IPS-20b (cell line): ENCODE measurements at regions not wholly inside any gene's neighbourhood (a gene's known extent, or its start where the extent isn't known, plus 50 kb on each side); places are given as distances from the start of the nearest gene placed in this dataset.

Source experiments
- H3K27ac ChIP-seq: one replicate; pipeline ENCODE4 v1.5.1; 2013; ENCODE audit warnings: low read length
- H3K27me3 ChIP-seq: 2 replicates; pipeline ENCODE4 v1.6.1; 2013; ENCODE audit warnings: mild to moderate bottlenecking, low read length, inconsistent platforms; ENCODE audit not compliant: insufficient read depth
- H3K36me3 ChIP-seq: 2 replicates; pipeline ENCODE4 v1.6.1; 2013; ENCODE audit warnings: low read depth, mild to moderate bottlenecking, inconsistent platforms, low read length, moderate library complexity; ENCODE audit not compliant: insufficient read depth
- H3K4me1 ChIP-seq: 2 replicates; pipeline ENCODE4 v1.6.1; 2013; ENCODE audit warnings: mild to moderate bottlenecking, control low read depth, inconsistent platforms, low read length, moderate library complexity; ENCODE audit not compliant: insufficient read depth
- H3K4me3 ChIP-seq: 2 replicates; pipeline ENCODE4 v1.5.1; 2013; ENCODE audit warnings: mild to moderate bottlenecking, low read length, inconsistent platforms
- H3K9ac ChIP-seq: 2 replicates; pipeline ENCODE4 v1.6.1; 2013; ENCODE audit warnings: low read depth, mild to moderate bottlenecking, inconsistent platforms, low read length, moderate library complexity
- H3K9me3 ChIP-seq: 2 replicates; pipeline ENCODE4 v1.6.1; 2013; ENCODE audit warnings: mild to moderate bottlenecking, low read depth, low read length, inconsistent platforms; ENCODE audit not compliant: insufficient read depth

- Histone ChIP-seq H3K4me1 (no peaks in the 10 kb centered on the region), H3K4me3 (no peak overlapping the region), H3K36me3 (no peaks in the 10 kb centered on the region), H3K27ac (no peak overlapping the region), H3K27me3 (no peaks in the 10 kb centered on the region), H3K9ac (no peak overlapping the region), H3K9me3 (no peaks in the 10 kb centered on the region)
Measured at GRCh38 chr18:22783245-22783644, 149.9 kb upstream of the RBBP8 start.

- H3K27me3 ChIP-seq, result no peaks in the 10 kb centered on the region
- H3K4me3 ChIP-seq, result no peak overlapping the region
- H3K4me1 ChIP-seq, result no peaks in the 10 kb centered on the region
- no peaks in the 10 kb centered on the region for H3K36me3 ChIP-seq
- no peaks in the 10 kb centered on the region for H3K9me3 ChIP-seq
- H3K27ac ChIP-seq, result no peak overlapping the region
- H3K9ac ChIP-seq, result no peak overlapping the region
Measured at GRCh38 chr18:22783662-22784076, 149.5 kb upstream of the RBBP8 start.

- H3K27ac ChIP-seq, result no peak overlapping the region
- no peaks in the 10 kb centered on the region for H3K4me1 ChIP-seq
- no peaks in the 10 kb centered on the region for H3K27me3 ChIP-seq
- no peaks in the 10 kb centered on the region for H3K36me3 ChIP-seq
- H3K4me3 ChIP-seq, result no peak overlapping the region
- H3K9ac ChIP-seq, result no peak overlapping the region
- no peaks in the 10 kb centered on the region for H3K9me3 ChIP-seq
Measured at GRCh38 chr18:22789052-22789451, 144.1 kb upstream of the RBBP8 start.

- Histone ChIP-seq H3K27me3 (no peaks in the 10 kb centered on the region), H3K36me3 (no peaks in the 10 kb centered on the region), H3K9ac (no peak overlapping the region), H3K9me3 (no peaks in the 10 kb centered on the region), H3K4me3 (no peak overlapping the region), H3K27ac (no peak overlapping the region), H3K4me1 (no peaks in the 10 kb centered on the region)
Measured at GRCh38 chr18:22789600-22789999, 143.5 kb upstream of the RBBP8 start.

GRCh38 chr18:22790545-22791309, 142.4 kb upstream of the RBBP8 start:
- Histone ChIP-seq H3K9ac (no peak overlapping the region), H3K36me3 (no peaks in the 10 kb centered on the region), H3K4me3 (no peak overlapping the region), H3K4me1 (no peaks in the 10 kb centered on the region), H3K9me3 (no peaks in the 10 kb centered on the region), H3K27me3 (no peaks in the 10 kb centered on the region), H3K27ac (no peak overlapping the region)

GRCh38 chr18:22791310-22791610, 141.9 kb upstream of the RBBP8 start:
- Histone ChIP-seq H3K27ac (no peak overlapping the region), H3K9ac (no peak overlapping the region), H3K27me3 (no peaks in the 10 kb centered on the region), H3K4me3 (no peak overlapping the region), H3K4me1 (no peaks in the 10 kb centered on the region), H3K9me3 (no peaks in the 10 kb centered on the region), H3K36me3 (no peaks in the 10 kb centered on the region)

- H3K4me3 ChIP-seq, result no peak overlapping the region
- H3K36me3 ChIP-seq, result no peaks in the 10 kb centered on the region
- no peaks in the 10 kb centered on the region for H3K27me3 ChIP-seq
- H3K4me1 ChIP-seq, result no peaks in the 10 kb centered on the region
- no peak overlapping the region for H3K9ac ChIP-seq
- no peak overlapping the region for H3K27ac ChIP-seq
- H3K9me3 ChIP-seq, result no peaks in the 10 kb centered on the region
Measured at GRCh38 chr18:22796113-22796512, 137.0 kb upstream of the RBBP8 start.

GRCh38 chr18:22800551-22800951, 132.6 kb upstream of the RBBP8 start:
- Histone ChIP-seq H3K9ac (no peak overlapping the region), H3K9me3 (no peaks in the 10 kb centered on the region), H3K27ac (no peak overlapping the region), H3K27me3 (no peaks in the 10 kb centered on the region), H3K4me1 (no peaks in the 10 kb centered on the region), H3K4me3 (no peak overlapping the region), H3K36me3 (no peaks in the 10 kb centered on the region)

- H3K9me3 ChIP-seq, result no peaks in the 10 kb centered on the region
- no peaks in the 10 kb centered on the region for H3K36me3 ChIP-seq
- no peaks in the 10 kb centered on the region for H3K27me3 ChIP-seq
- no peak overlapping the region for H3K4me3 ChIP-seq
- H3K27ac ChIP-seq, result no peak overlapping the region
- H3K9ac ChIP-seq, result no peak overlapping the region
- H3K4me1 ChIP-seq, result no peaks in the 10 kb centered on the region
Measured at GRCh38 chr18:22813648-22814328, 119.3 kb upstream of the RBBP8 start.

- no peak overlapping the region for H3K4me3 ChIP-seq
- no peaks in the 10 kb centered on the region for H3K4me1 ChIP-seq
- no peaks in the 10 kb centered on the region for H3K36me3 ChIP-seq
- H3K9ac ChIP-seq, result no peak overlapping the region
- no peak overlapping the region for H3K27ac ChIP-seq
- H3K9me3 ChIP-seq, result no peaks in the 10 kb centered on the region
- no peaks in the 10 kb centered on the region for H3K27me3 ChIP-seq
Measured at GRCh38 chr18:22814329-22814703, 118.8 kb upstream of the RBBP8 start.

GRCh38 chr18:22816266-22817176, 116.6 kb upstream of the RBBP8 start:
- Histone ChIP-seq H3K4me3 (no peak overlapping the region), H3K27ac (no peak overlapping the region), H3K9me3 (no peaks in the 10 kb centered on the region), H3K4me1 (0 out of 2 replicates have a peak, but pooled peaks cover under 1% of the 10 kb centered on the region), H3K9ac (no peak overlapping the region), H3K36me3 (no peaks in the 10 kb centered on the region), H3K27me3 (no peaks in the 10 kb centered on the region)
